ENCODE measurements at regions not wholly inside any gene's neighbourhood (a gene's known extent, or its start where the extent isn't known, plus 50 kb on each side); places are given as distances from the start of the nearest gene placed in this dataset.
"Not testable (repeated sequence)": the region's sequence is repeated elsewhere in the genome, so short reads cannot be mapped to it uniquely, and the experiment has no call there.

DNA sequence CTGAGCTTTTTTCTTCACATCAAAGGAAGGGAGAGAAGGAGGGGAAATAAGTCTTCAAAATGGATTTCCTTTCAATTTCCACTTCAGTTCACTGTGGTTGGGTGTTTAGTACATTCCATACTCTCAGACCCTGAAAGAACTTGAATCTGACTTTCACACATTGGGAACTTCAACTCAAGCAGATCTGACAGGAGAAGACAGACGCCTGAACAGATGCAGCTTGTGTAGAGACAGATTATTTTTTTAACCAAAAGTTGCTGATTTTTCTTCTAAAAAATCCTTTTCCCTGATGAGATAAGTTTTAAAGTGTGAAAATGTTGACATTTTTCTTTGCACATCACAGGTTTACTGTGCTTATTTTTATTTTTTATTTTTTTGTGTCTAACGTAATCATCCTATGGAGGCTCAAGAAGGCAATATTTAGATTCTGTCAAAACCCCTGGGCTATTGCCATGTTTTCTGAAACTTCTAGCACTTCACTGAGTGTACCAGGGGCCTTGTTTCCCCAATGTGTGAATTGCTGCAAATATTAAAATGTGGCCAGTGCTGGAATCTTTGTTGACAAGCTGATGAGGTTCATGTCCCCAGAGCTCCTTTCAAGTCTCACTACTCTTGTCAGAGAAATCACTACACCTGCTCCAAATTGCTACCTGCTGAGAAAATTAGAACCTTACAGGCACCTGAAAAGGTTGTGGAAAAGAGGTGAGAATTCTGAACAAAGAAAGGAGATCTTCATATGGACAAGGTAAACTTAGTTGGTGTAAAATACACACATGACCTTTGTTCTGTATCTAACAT lies 214.8 kb upstream of the BTBD3 start:
- no peak for ATAC-seq (ENCODE audit: low FRiP score)
- no peak for DNase-seq (ENCODE audit: low spot score)
- TF ChIP-seq, protein P1, sequence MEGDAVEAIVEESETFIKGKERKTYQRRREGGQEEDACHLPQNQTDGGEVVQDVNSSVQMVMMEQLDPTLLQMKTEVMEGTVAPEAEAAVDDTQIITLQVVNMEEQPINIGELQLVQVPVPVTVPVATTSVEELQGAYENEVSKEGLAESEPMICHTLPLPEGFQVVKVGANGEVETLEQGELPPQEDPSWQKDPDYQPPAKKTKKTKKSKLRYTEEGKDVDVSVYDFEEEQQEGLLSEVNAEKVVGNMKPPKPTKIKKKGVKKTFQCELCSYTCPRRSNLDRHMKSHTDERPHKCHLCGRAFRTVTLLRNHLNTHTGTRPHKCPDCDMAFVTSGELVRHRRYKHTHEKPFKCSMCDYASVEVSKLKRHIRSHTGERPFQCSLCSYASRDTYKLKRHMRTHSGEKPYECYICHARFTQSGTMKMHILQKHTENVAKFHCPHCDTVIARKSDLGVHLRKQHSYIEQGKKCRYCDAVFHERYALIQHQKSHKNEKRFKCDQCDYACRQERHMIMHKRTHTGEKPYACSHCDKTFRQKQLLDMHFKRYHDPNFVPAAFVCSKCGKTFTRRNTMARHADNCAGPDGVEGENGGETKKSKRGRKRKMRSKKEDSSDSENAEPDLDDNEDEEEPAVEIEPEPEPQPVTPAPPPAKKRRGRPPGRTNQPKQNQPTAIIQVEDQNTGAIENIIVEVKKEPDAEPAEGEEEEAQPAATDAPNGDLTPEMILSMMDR (IDR thresholded peaks at IDR 0.05) = no peak

DNA sequence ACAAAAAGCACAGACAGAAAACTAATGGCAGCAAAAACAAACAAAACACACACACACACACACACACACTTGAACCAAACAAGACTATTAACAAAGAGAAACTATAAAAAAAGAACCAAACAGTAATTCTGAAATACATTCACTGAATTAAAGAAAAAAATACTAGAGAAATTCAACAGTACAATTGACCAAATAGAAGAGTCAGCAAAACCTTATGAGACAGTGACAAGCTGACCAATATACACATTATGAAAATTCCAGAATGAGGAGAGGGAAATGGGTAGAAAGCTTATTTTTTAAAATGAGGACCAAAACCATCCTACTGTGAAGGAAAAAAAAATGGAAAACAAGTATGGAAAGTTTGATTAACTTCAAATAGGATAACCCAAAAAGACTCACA lies 212.2 kb upstream of the BTBD3 start:
- ATAC-seq (ENCODE audit: low FRiP score) = no peak
- DNase-seq (ENCODE audit: low spot score) = no peak
- TF ChIP-seq, protein P1 (IDR thresholded peaks at IDR 0.05) = no peak

DNA sequence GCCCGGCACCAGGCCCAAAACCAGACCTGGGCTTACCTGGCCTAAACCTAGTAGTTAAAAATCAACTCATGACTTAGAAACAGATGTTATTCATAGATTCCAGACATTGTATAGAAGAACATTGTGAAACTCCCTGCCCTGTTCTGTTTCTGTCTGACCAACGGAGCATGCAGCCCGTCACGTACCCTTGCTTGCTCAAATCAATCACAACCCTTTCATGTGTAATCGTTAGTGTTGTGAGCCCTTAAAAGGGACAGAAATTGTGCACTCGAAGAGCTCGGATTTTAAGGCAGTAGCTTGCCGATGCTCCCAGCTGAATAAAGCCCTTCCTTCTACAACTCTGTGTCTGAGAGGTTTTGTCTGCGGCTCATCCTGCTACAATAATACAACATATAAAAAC lies 209.5 kb upstream of the BTBD3 start:
- not testable (repeated sequence) for DNase-seq (ENCODE audit: low spot score)

DNA sequence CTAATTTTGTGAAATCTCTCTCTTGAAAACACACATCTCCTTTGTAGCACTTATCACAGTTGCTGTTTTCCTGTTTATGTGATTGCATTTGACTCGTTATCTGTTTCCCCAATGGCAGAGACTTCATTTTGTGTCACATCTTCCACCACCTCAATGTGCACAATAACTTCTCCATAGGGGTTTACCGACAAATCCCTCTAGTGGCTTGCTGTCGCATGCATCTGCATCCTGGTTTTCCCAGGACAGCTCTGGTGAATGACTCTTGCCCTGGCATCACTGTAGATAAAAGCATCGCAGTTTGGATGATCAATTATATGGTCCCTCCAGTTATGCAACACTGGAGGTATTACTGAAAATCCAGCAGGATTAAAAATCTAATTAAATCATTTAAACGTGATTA lies 206.5 kb upstream of the BTBD3 start:
- DNase-seq (ENCODE audit: low spot score) (no peak), ATAC-seq (ENCODE audit: low FRiP score) (no peak)
- TF ChIP-seq, protein P1 (IDR thresholded peaks at IDR 0.05) = no peak

More for the DNA sequence above, 209.5 kb upstream of the BTBD3 start:
- not testable (repeated sequence) for ATAC-seq (ENCODE audit: low FRiP score)

DNA sequence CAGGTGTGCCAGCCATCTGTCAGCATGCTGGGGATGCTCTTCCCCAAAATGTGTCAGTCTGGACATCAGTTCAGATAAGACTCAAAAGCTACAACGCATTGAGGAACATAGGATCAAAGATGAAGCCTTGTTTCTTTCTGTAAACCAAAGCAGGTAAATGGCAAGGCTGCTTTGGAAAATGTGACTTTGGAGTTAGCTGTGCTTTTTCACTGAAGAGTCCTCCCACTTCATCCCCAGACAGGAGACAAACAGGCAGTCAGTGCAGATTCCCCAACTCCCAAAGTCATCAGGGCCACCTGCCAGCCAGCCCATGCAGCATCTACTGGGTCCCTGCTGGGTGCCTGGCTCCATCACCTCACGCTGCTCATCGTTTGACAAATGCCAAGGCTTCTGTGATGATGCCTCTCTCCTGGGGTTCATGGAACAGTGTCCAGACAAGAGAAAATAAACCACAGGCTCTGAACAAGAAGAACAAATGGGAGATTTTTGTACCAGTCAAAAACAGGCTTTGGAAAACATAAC lies 205.0 kb upstream of the BTBD3 start:
- no peak for DNase-seq (ENCODE audit: low spot score)
- ATAC-seq (ENCODE audit: low FRiP score) = no peak

DNA sequence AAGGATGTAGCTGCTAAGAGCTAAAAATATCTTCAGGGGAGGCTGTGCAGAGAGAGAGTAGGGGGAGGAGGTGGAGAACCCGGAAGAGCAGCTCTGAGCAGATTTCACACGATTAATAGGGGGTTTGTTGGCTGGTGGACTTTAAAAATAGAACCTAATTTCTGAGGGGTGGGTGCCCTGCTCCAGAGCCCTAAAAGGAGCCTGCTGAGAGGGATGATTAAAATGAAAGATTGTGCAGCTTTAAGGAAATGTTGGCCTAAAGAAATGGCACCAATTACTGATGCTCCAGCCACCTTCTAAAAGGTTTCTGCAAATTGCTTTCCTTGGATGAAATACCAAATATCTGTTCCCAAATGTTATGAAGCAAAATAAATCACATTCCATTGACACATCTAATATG lies 202.8 kb upstream of the BTBD3 start:
- TF ChIP-seq, protein P1 (IDR thresholded peaks at IDR 0.05) = no peak
- DNase-seq (ENCODE audit: low spot score) (no peak), ATAC-seq (ENCODE audit: low FRiP score) (no peak)

More for the DNA sequence above, 205.0 kb upstream of the BTBD3 start:
- TF ChIP-seq, protein P1 (IDR thresholded peaks at IDR 0.05) = no peak

DNA sequence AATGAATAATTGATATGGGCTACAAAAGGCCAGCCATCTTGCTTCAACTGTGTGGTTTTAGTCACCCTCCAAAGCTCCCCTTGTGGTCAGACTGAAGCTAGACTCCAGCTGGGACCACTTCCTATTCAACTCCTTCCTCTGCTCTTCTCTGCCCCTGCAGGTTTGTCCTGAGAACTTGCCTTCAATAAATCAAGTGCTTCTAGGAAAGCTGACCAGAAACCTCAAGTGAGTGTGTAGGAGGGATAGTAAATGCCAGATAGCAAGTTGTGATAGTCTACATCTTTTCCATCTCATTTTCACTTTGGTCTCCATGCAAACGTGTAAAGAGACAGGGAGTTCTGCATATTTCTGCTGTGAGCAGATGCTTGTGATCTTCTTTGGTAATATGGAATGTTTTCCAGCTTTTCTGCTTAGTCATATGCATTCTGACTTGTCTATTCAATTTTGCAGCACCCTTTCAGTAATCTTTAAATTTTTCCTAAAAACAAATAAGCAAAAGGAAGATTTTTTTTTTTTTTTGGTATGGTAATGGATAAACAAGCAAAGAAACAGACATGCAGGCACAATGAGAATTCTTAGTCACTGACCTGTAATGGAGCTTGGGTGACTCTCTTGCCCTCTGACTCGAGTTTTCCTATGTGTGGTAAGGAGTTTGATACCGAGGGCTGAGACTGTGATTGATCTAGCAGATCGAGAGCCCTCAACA lies 201.3 kb upstream of the BTBD3 start:
- TF ChIP-seq, protein P1 (IDR thresholded peaks at IDR 0.05) = no peak
- DNase-seq (ENCODE audit: low spot score) = no peak
- no peak for ATAC-seq (ENCODE audit: low FRiP score)

All from omental fat pad (tissue), 3 donors.